OCI-LY1 (cell line): ENCODE measurements at regions not wholly inside any gene's neighbourhood (a gene's known extent, or its start where the extent isn't known, plus 50 kb on each side); places are given as distances from the start of the nearest gene placed in this dataset.

Experiments
- H2AFZ ChIP-seq: fragments of 200-600 bp; sonication (generic), shearing (Covaris generic); 2 replicates; pipeline ENCODE4 v1.6.0; 2014; ENCODE audit warnings: antibody characterized with exemption, mild to moderate bottlenecking, low read length
- H3F3A ChIP-seq: fragments of 200-600 bp; sonication (generic), shearing (Covaris generic); 2 replicates; pipeline ENCODE4 v1.6.0; 2014; ENCODE audit warnings: mild to moderate bottlenecking, antibody characterized with exemption, low read length, moderate library complexity; ENCODE audit not compliant: insufficient read depth
- H3K27ac ChIP-seq: fragments of 200-600 bp; sonication (generic); 2 replicates; pipeline ENCODE4 v1.5.1; 2014; ENCODE audit warnings: low read length, mixed run types, mild to moderate bottlenecking, low read depth; ENCODE audit not compliant: poor library complexity, severe bottlenecking
- H3K27me3 ChIP-seq: fragments of 200-600 bp; sonication (generic); 2 replicates; pipeline ENCODE4 v1.6.0; 2014; ENCODE audit warnings: antibody characterized with exemption, mild to moderate bottlenecking, low read length, moderate library complexity; ENCODE audit not compliant: insufficient read depth
- H3K36me3 ChIP-seq: fragments of 200-600 bp; sonication (generic); 2 replicates; pipeline ENCODE4 v1.6.1; 2014; ENCODE audit warnings: mild to moderate bottlenecking, antibody characterized with exemption, low read length, moderate library complexity, mixed read lengths; ENCODE audit not compliant: insufficient read depth
- H3K4me1 ChIP-seq: fragments of 200-600 bp; sonication (generic); 2 replicates; pipeline ENCODE4 v1.5.1; 2014; ENCODE audit warnings: mild to moderate bottlenecking, low read length, moderate library complexity; ENCODE audit not compliant: insufficient read depth, severe bottlenecking
- H3K4me2 ChIP-seq: fragments of 200-600 bp; sonication (generic), shearing (Covaris generic); 2 replicates; pipeline ENCODE4 v1.6.1; 2014; ENCODE audit warnings: low read length
- H3K4me3 ChIP-seq: fragments of 200-600 bp; sonication (generic); 2 replicates; pipeline ENCODE4 v1.5.1; 2014; ENCODE audit warnings: low read length, low read depth, mild to moderate bottlenecking, mixed read lengths; ENCODE audit not compliant: poor library complexity, severe bottlenecking
- H3K79me2 ChIP-seq: fragments of 200-600 bp; shearing (Covaris generic); 2 replicates; pipeline ENCODE4 v1.6.1; 2016; ENCODE audit warnings: mixed run types, low read length, mixed read lengths; ENCODE audit not compliant: insufficient read depth
- H3K9ac ChIP-seq: fragments of 200-600 bp; sonication (generic), shearing (Covaris generic); 2 replicates; pipeline ENCODE4 v1.6.1; 2014; ENCODE audit warnings: mild to moderate bottlenecking, low read length, mixed read lengths
- H3K9me2 ChIP-seq: fragments of 200-600 bp; sonication (generic), shearing (Covaris generic); 2 replicates; pipeline ENCODE4 v1.6.1; 2014; ENCODE audit warnings: low read depth, mild to moderate bottlenecking, low read length, mixed read lengths
- H3K9me3 ChIP-seq: fragments of 200-600 bp; shearing (Covaris generic); 2 replicates; pipeline ENCODE4 v1.6.1; 2014; ENCODE audit warnings: low read length, mixed read lengths
- H4K20me1 ChIP-seq: fragments of 200-600 bp; sonication (generic), shearing (Covaris generic); 2 replicates; pipeline ENCODE4 v1.6.0; 2016; ENCODE audit warnings: mild to moderate bottlenecking, low read length; ENCODE audit not compliant: insufficient read depth
- EZH2 ChIP-seq: fragments of 200-600 bp; sonication (generic), shearing (Covaris generic); IDR thresholded peaks from 2 replicates; pipeline ENCODE4 v1.8.0; 2017; ENCODE audit warnings: borderline replicate concordance, mixed run types, mild to moderate bottlenecking, antibody characterized with exemption, low read length, moderate library complexity, mixed read lengths
- TF ChIP-seq, protein P1 (sequence below): fragments of 200-600 bp; sonication (generic), shearing (Covaris generic); IDR thresholded peaks from 2 replicates; pipeline ENCODE4 v1.5.1; 2017; ENCODE audit warnings: mild to moderate bottlenecking, antibody characterized with exemption, low read length, moderate library complexity, mixed read lengths

DNA sequence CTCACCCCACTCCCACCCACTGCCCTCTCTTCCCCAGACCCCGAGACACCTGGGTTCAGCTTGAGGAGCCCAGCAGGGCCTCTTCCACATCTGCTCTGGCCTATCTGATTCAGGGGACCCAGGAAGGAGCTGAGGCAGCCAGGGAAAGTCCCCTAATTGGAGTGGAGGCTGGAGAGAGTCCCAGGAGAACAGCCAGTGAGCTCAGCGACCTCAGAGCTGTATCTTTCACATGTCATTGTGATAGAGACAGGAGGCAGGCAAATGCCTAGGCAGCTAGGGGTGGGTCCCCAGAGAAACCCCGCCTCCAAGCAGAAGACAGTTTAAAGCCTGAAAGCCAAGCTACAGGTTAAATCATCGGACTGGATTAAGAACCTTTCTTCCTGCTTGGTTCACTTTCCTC, 122.7 kb downstream of the MATN1 start:
- no peak overlapping the region for H3K9ac ChIP-seq
- no peaks in the 10 kb centered on the region for H3K9me2 ChIP-seq
- H3F3A ChIP-seq: no peaks in the 10 kb centered on the region
- H3K27me3 ChIP-seq: no peaks in the 10 kb centered on the region; the same call in 1 of the 2 replicates
- no peak overlapping the region for H3K27ac ChIP-seq
- H3K4me2 ChIP-seq: no peak overlapping the region
- TF ChIP-seq EZH2: no peak
- TF ChIP-seq, protein P1, sequence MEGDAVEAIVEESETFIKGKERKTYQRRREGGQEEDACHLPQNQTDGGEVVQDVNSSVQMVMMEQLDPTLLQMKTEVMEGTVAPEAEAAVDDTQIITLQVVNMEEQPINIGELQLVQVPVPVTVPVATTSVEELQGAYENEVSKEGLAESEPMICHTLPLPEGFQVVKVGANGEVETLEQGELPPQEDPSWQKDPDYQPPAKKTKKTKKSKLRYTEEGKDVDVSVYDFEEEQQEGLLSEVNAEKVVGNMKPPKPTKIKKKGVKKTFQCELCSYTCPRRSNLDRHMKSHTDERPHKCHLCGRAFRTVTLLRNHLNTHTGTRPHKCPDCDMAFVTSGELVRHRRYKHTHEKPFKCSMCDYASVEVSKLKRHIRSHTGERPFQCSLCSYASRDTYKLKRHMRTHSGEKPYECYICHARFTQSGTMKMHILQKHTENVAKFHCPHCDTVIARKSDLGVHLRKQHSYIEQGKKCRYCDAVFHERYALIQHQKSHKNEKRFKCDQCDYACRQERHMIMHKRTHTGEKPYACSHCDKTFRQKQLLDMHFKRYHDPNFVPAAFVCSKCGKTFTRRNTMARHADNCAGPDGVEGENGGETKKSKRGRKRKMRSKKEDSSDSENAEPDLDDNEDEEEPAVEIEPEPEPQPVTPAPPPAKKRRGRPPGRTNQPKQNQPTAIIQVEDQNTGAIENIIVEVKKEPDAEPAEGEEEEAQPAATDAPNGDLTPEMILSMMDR: no peak
- H3K36me3 ChIP-seq: no peaks in the 10 kb centered on the region
- H3K79me2 ChIP-seq: no peaks in the 10 kb centered on the region
- no peak overlapping the region for H2AFZ ChIP-seq
- H3K9me3 ChIP-seq: no peaks in the 10 kb centered on the region
- H3K4me3 ChIP-seq: no peak overlapping the region
- H3K4me1 ChIP-seq: no peaks in the 10 kb centered on the region
- no peaks in the 10 kb centered on the region for H4K20me1 ChIP-seq

- no peak overlapping the region for H3K27ac ChIP-seq
- TF ChIP-seq, protein P1: no peak
- no peak for TF ChIP-seq EZH2
- no peaks in the 10 kb centered on the region for H4K20me1 ChIP-seq
- no peak overlapping the region for H3K4me3 ChIP-seq
- no peak overlapping the region for H3K4me2 ChIP-seq
- H3K4me1 ChIP-seq: no peaks in the 10 kb centered on the region
- no peaks in the 10 kb centered on the region for H3K36me3 ChIP-seq
- H3K79me2 ChIP-seq: no peaks in the 10 kb centered on the region
- no peaks in the 10 kb centered on the region for H3K9me3 ChIP-seq
- H3K27me3 ChIP-seq: no peaks in the 10 kb centered on the region; the same call in 1 of the 2 replicates
- H3K9me2 ChIP-seq: no peaks in the 10 kb centered on the region
- H2AFZ ChIP-seq: no peak overlapping the region
- H3K9ac ChIP-seq: no peak overlapping the region
- H3F3A ChIP-seq: no peaks in the 10 kb centered on the region
Observed at GRCh38 chr1:30600258-30600657, 123.1 kb downstream of the MATN1 start.

DNA sequence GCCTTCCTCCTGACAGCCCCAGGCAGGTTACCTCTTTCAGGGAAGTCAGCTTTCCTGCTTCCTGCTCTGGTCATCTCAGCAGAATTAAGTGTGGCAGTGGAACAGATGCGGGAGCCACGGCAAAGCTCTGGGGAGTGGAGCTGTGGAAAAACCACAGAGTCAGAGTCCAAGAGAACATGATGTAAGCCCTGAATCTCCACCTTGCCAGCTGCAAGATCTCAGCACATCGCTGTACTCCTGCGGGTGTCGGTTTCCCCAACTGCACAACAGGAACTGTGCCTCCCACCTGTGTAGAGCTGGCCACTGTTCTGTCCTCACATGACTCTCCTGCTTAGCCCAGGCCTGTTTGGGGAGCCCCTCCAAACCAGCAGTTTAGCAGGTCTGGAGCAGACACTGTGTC, 123.7 kb downstream of the MATN1 start:
- Histone ChIP-seq H3K9me3 (no peaks in the 10 kb centered on the region), H3K79me2 (no peaks in the 10 kb centered on the region), H3F3A (no peaks in the 10 kb centered on the region), H3K27ac (no peak overlapping the region), H2AFZ (no peak overlapping the region), H3K9me2 (no peaks in the 10 kb centered on the region), H4K20me1 (no peaks in the 10 kb centered on the region), H3K4me1 (no peaks in the 10 kb centered on the region), H3K27me3 (no peaks in the 10 kb centered on the region; the same call in 1 of the 2 replicates), H3K4me2 (no peak overlapping the region), H3K9ac (no peak overlapping the region), H3K36me3 (no peaks in the 10 kb centered on the region), H3K4me3 (no peak overlapping the region)
- TF ChIP-seq, protein P1: no peak
- no peak for TF ChIP-seq EZH2
